Myocyte (in vitro differentiated cells): ENCODE measurements at regions not wholly inside any gene's neighbourhood (a gene's known extent, or its start where the extent isn't known, plus 50 kb on each side); places are given as distances from the start of the nearest gene placed in this dataset.

Experiments
- DNase-seq: peaks from one replicate; pipeline ENCODE4 v3.0.0-alpha.2; 2012; ENCODE audit warnings: low read depth

GRCh38 chr12:65764325-65764724 is 60.0 kb upstream of the HMGA2 start:
- DNase-seq = no peak

- DNase-seq = peak; percentile 52
Measured at GRCh38 chr12:65765436-65765813, 58.9 kb upstream of the HMGA2 start.

DNA sequence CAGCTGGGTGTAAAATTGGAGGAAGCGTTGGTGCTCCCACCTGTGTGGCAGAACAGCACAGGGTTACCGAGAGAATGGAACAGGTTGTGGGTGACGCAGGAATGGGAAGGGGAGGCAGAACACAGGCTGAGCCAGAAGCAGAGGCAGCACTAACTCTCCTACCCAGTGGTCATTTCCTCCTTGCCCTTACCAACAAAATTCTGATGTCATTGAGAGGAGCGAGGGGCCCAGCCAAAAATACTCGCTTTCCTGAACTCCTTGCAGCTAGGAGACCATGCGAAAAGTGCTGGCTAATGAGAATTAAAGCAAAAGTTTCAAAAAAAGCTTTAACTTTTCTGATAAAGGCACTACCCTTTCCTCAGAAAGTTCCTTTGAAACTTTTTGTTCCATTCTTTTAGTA is 54.4 kb upstream of the HMGA2 start:
- DNase-seq = no peak
